ENCODE measurements at regions not wholly inside any gene's neighbourhood (a gene's known extent, or its start where the extent isn't known, plus 50 kb on each side); places are given as distances from the start of the nearest gene placed in this dataset.

GRCh38 chr6:119461187-119461586 lies 111.6 kb upstream of the MAN1A1 start:
- TF ChIP-seq CTCF (conservative IDR thresholded peaks at IDR 0.05; ENCODE audit: low read depth, low read length), result no peak
- TF ChIP-seq POLR2A (IDR thresholded peaks at IDR 0.05; ENCODE audit: low read depth, low read length), result no peak
- TF ChIP-seq RFX5 (IDR thresholded peaks at IDR 0.05; ENCODE audit: low read depth, low read length), result no peak
- no peak for TF ChIP-seq SMC3 (IDR thresholded peaks at IDR 0.05; ENCODE audit: low read depth, low read length)
- no peak for TF ChIP-seq CEBPB (IDR thresholded peaks at IDR 0.05; ENCODE audit: low read depth, low read length)
- TF ChIP-seq RCOR1 (IDR thresholded peaks at IDR 0.05; ENCODE audit: insufficient replicate concordance, low read length), result no peak

Measured in IMR-90 (cell line).